ENCODE measurements at regions not wholly inside any gene's neighbourhood (a gene's known extent, or its start where the extent isn't known, plus 50 kb on each side); places are given as distances from the start of the nearest gene placed in this dataset.
A peak's percentile ranks its signal among the peaks of the same experiment; 100 is the strongest.

DNA sequence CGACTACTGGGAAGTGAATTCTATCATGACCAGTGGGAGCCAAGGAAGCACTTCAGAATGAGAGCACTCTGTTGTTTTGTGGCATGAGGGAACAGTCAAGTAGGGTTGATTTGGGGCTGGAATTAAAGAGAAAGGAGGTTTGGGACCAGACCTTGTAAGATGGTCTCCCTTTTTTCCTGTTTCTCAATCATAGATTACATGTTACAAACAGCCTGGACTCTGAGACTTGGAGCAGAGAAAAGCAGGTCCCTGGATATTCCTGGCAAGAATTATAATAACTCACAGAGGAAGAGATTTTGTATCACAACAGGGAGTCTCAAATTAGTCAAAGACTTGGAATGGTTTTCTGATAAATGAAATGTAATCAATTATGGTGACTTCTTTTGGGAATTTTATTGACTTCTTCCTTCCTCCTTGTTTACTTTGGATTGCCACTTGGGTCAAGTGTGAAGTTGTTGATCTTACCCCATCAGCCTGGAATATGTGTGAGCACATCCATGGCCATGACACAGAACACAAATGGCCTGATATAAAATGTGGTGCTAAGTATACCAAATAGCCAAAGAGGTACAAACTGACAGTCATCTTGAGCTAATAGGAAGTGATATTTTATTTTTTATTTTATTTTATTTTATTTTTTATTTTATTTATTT lies 131.0 kb upstream of the OSMR start:
- Histone ChIP-seq H3K9ac (no peak overlapping the region), H3K4me3 (no peak overlapping the region), H4K20me1 (no peaks in the 10 kb centered on the region), H3K27ac (no peak overlapping the region), H3K4me2 (no peak overlapping the region), H3K27me3 (no peaks in the 10 kb centered on the region), H3K36me3 (no peaks in the 10 kb centered on the region), H3K9me3 (no peaks in the 10 kb centered on the region), H3K4me1 (peaks cover 7% of the 10 kb centered on the region)
- no peak for TF ChIP-seq Cebpa-rat (IDR thresholded peaks at IDR 0.05)

GRCh38 chr5:38715696-38716095 lies 130.1 kb upstream of the OSMR start:
- Histone ChIP-seq H3K4me1 (peaks cover 7% of the 10 kb centered on the region), H3K27ac (no peak overlapping the region), H4K20me1 (no peaks in the 10 kb centered on the region), H3K27me3 (no peaks in the 10 kb centered on the region), H3K36me3 (no peaks in the 10 kb centered on the region), H3K4me3 (no peak overlapping the region), H3K9ac (no peak overlapping the region), H3K4me2 (no peak overlapping the region), H3K9me3 (no peaks in the 10 kb centered on the region)
- no peak for TF ChIP-seq Cebpa-rat (IDR thresholded peaks at IDR 0.05)

DNA sequence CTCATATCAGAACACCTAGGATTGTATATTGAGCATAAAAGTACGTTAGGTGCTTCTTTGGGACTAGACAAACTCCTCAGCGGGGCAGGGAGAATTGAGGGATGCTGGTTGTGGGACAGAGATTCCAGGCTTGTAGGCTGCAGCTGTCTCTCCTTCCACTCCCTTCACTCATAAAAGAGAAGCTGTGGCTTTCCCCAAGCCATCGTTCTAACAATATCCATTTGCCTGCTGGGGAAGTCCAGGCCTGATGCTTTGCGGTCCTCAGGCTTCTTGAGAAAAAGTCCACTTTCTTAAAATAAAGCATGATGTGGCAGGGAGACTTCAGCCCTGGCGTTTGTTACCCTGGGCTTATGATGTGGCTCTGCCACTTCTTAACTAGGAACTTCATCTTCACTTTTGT lies 129.3 kb upstream of the OSMR start:
- Histone ChIP-seq H4K20me1 (no peaks in the 10 kb centered on the region), H3K36me3 (no peaks in the 10 kb centered on the region), H3K9me3 (no peaks in the 10 kb centered on the region), H3K9ac (no peak overlapping the region), H3K4me2 (no peak overlapping the region), H3K4me3 (no peak overlapping the region), H3K27ac (no peak overlapping the region), H3K27me3 (no peaks in the 10 kb centered on the region), H3K4me1 (peaks cover 7% of the 10 kb centered on the region)
- TF ChIP-seq Cebpa-rat (IDR thresholded peaks at IDR 0.05), result no peak

DNA sequence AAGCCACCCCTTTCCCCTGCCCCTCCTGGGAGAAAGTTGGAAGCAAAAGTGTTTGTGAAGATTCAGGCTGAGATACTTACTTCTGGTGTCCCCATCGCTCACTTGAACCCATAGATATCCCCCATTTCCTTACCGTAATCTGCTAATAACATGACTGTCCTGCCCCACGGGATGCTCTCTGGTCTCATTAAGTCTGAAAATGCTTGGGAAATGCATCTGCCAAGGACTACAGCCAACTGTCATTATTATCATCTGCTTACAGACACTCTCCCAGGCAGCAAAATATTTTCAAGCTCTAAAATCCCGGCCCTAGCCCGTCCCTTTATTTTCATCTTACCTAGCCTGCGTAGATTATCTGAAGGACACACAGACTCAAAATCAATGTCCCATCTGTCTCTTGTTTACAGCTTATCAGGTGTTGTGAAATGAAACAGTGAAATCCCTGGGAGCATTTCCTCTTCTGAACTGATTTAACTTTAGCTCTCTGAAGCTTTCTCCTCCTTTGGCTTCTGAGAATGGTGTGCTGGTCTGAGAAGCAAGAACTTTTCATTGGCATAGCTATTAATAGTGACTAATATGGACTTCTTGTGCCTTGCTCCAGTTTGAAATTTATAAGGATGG lies 126.9 kb upstream of the OSMR start:
- H3K9ac ChIP-seq, result no peak overlapping the region
- no peak overlapping the region for H3K4me3 ChIP-seq
- no peak overlapping the region for H3K4me2 ChIP-seq
- H4K20me1 ChIP-seq, result no peaks in the 10 kb centered on the region
- H3K27ac ChIP-seq, result 0 out of 2 replicates have a peak overlapping the region, but pooled peaks have one; percentile 16
- H3K9me3 ChIP-seq, result no peaks in the 10 kb centered on the region
- H3K27me3 ChIP-seq, result no peaks in the 10 kb centered on the region
- no peak for TF ChIP-seq Cebpa-rat (IDR thresholded peaks at IDR 0.05)
- H3K36me3 ChIP-seq, result no peaks in the 10 kb centered on the region
- H3K4me1 ChIP-seq, result peaks cover 7% of the 10 kb centered on the region

GRCh38 chr5:38719403-38719802 lies 126.4 kb upstream of the OSMR start:
- Histone ChIP-seq H3K4me1 (peaks cover 7% of the 10 kb centered on the region), H3K4me2 (no peak overlapping the region), H3K36me3 (no peaks in the 10 kb centered on the region), H4K20me1 (no peaks in the 10 kb centered on the region), H3K4me3 (no peak overlapping the region), H3K27me3 (no peaks in the 10 kb centered on the region), H3K9me3 (no peaks in the 10 kb centered on the region), H3K27ac (0 out of 2 replicates have a peak overlapping the region, but pooled peaks have one; percentile 16), H3K9ac (no peak overlapping the region)
- TF ChIP-seq Cebpa-rat (IDR thresholded peaks at IDR 0.05), result no peak

GRCh38 chr5:38719916-38720315 lies 125.9 kb upstream of the OSMR start:
- Histone ChIP-seq H4K20me1 (no peaks in the 10 kb centered on the region), H3K27ac (no peak overlapping the region), H3K4me3 (no peak overlapping the region), H3K36me3 (no peaks in the 10 kb centered on the region), H3K9ac (no peak overlapping the region), H3K9me3 (no peaks in the 10 kb centered on the region), H3K4me2 (no peak overlapping the region), H3K4me1 (peaks cover 7% of the 10 kb centered on the region), H3K27me3 (no peaks in the 10 kb centered on the region)
- TF ChIP-seq Cebpa-rat (IDR thresholded peaks at IDR 0.05), result no peak

DNA sequence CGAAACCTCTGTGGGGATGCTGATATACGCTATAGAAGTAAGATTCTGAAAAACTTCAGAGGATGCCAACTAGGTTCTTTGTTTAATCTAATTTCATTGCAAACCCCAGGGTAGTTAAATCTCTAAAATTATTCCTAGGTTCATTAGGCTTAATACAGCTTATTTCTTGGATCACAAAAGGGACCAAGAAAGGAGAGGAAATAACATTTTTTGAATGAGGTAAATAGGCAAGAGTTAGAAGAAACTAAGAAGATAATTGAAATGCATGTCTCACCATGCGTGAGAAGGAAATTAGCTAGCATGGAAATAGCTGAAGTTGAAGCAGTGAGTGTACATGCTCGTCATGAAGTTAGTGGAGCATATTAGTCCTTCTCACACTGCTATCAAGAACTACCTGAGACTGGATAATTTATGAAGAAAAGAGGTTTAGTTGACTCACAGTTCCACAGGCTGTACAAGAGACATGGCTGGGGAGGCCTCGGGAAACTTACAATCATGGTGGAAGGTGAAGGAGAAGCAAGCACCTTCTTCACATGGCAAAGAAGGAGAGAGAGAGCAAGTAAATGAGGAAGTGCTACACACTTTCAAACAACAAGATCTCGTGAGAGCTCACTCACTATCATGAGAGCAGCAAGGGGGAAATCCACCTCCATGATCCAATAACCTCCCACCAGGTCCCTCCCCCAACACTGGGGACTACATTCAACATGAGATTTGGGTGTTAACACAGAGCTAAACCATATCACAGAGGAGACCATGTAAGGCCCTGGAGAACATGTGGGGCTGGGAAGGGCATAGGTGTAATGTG lies 125.1 kb upstream of the OSMR start:
- Histone ChIP-seq H3K4me3 (no peak overlapping the region), H3K4me1 (peaks cover 7% of the 10 kb centered on the region), H3K27me3 (no peaks in the 10 kb centered on the region), H3K9ac (no peak overlapping the region), H3K4me2 (no peak overlapping the region), H3K9me3 (no peaks in the 10 kb centered on the region), H3K36me3 (no peaks in the 10 kb centered on the region), H3K27ac (no peak overlapping the region), H4K20me1 (no peaks in the 10 kb centered on the region)
- TF ChIP-seq Cebpa-rat (IDR thresholded peaks at IDR 0.05), result no peak

- H3K4me3 ChIP-seq, result no peak overlapping the region
- H3K36me3 ChIP-seq, result no peaks in the 10 kb centered on the region
- no peak overlapping the region for H3K27ac ChIP-seq
- no peak overlapping the region for H3K4me2 ChIP-seq
- peaks cover 7% of the 10 kb centered on the region for H3K4me1 ChIP-seq
- H3K27me3 ChIP-seq, result no peaks in the 10 kb centered on the region
- TF ChIP-seq Cebpa-rat (IDR thresholded peaks at IDR 0.05), result no peak
- no peak overlapping the region for H3K9ac ChIP-seq
- no peaks in the 10 kb centered on the region for H4K20me1 ChIP-seq
- H3K9me3 ChIP-seq, result no peaks in the 10 kb centered on the region
Measured at GRCh38 chr5:38722918-38723317, 122.9 kb upstream of the OSMR start.

- Histone ChIP-seq H3K36me3 (no peaks in the 10 kb centered on the region), H4K20me1 (no peaks in the 10 kb centered on the region), H3K27me3 (no peaks in the 10 kb centered on the region), H3K4me1 (peaks cover 7% of the 10 kb centered on the region), H3K4me2 (no peak overlapping the region), H3K9me3 (no peaks in the 10 kb centered on the region), H3K9ac (no peak overlapping the region), H3K27ac (no peak overlapping the region), H3K4me3 (no peak overlapping the region)
- no peak for TF ChIP-seq Cebpa-rat (IDR thresholded peaks at IDR 0.05)
Measured at GRCh38 chr5:38723426-38723825, 122.4 kb upstream of the OSMR start.
